Embryonic facial prominence (tissue), 1 donor: ENCODE measurements at regions not wholly inside any gene's neighbourhood (a gene's known extent, or its start where the extent isn't known, plus 50 kb on each side); places are given as distances from the start of the nearest gene placed in this dataset.
"Not testable (repeated sequence)": the region's sequence is repeated elsewhere in the genome, so short reads cannot be mapped to it uniquely, and the experiment has no call there.

Source experiments
- DNase-seq: peaks from one replicate; pipeline ENCODE4 v3.0.0-alpha.2; 2016; ENCODE audit errors: extremely low spot score

GRCh38 chr7:152543799-152544198 is 108.0 kb upstream of the KMT2C start:
- DNase-seq, result no peak

GRCh38 chr7:152541892-152542291 is 106.1 kb upstream of the KMT2C start:
- no peak for DNase-seq

GRCh38 chr7:152539190-152539495 is 103.3 kb upstream of the KMT2C start:
- not testable (repeated sequence) for DNase-seq

- not testable (repeated sequence) for DNase-seq
These were observed 102.8 kb upstream of the KMT2C start for GRCh38 chr7:152538346-152539189.

- DNase-seq, result no peak
These were observed 101.8 kb upstream of the KMT2C start for GRCh38 chr7:152537639-152538038.

GRCh38 chr7:152528612-152529011 is 92.8 kb upstream of the KMT2C start:
- DNase-seq, result no peak

GRCh38 chr7:152527610-152528032 is 91.8 kb upstream of the KMT2C start:
- DNase-seq, result peak; percentile 41

GRCh38 chr7:152523916-152524315 is 88.1 kb upstream of the KMT2C start:
- no peak for DNase-seq

GRCh38 chr7:152522571-152523067 is 86.8 kb upstream of the KMT2C start:
- no peak for DNase-seq

- DNase-seq, result no peak
These were observed 85.9 kb upstream of the KMT2C start for GRCh38 chr7:152521420-152522337.

GRCh38 chr7:152520861-152521302 is 85.1 kb upstream of the KMT2C start:
- no peak for DNase-seq

GRCh38 chr7:152519290-152519689 is 83.5 kb upstream of the KMT2C start:
- no peak for DNase-seq

GRCh38 chr7:152516216-152516615 is 80.4 kb upstream of the KMT2C start:
- no peak for DNase-seq

- DNase-seq, result not testable (repeated sequence)
These were observed 79.6 kb upstream of the KMT2C start for GRCh38 chr7:152515266-152515950.

- no peak for DNase-seq
These were observed 78.9 kb upstream of the KMT2C start for GRCh38 chr7:152514771-152515105.

GRCh38 chr7:152513861-152514770 is 78.3 kb upstream of the KMT2C start:
- no peak for DNase-seq

- DNase-seq, result no peak
These were observed 76.9 kb upstream of the KMT2C start for GRCh38 chr7:152512706-152513105.

- DNase-seq, result no peak
These were observed 75.9 kb upstream of the KMT2C start for GRCh38 chr7:152511736-152512135.

- DNase-seq, result no peak
These were observed 72.9 kb upstream of the KMT2C start for GRCh38 chr7:152508701-152509100.

GRCh38 chr7:152505606-152506005 is 69.8 kb upstream of the KMT2C start:
- no peak for DNase-seq

GRCh38 chr7:152504816-152505215 is 69.0 kb upstream of the KMT2C start:
- no peak for DNase-seq
